Testis (tissue), 2 donors: ENCODE measurements at regions not wholly inside any gene's neighbourhood (a gene's known extent, or its start where the extent isn't known, plus 50 kb on each side); places are given as distances from the start of the nearest gene placed in this dataset.

Experiments used
- DNase-seq: peaks from one replicate; pipeline ENCODE4 v3.0.0-alpha.2; 2019
- H3K27ac ChIP-seq, 2 donors: fragments of 200-600 bp; sonication (generic); one replicate each; pipeline ENCODE4 v1.5.1; 2019
- H3K27me3 ChIP-seq: fragments of 200-600 bp; sonication (generic); one replicate; pipeline ENCODE4 v1.5.1; 2019
- H3K36me3 ChIP-seq: fragments of 200-600 bp; sonication (generic); one replicate; pipeline ENCODE4 v1.5.1; 2017; ENCODE audit warnings: low read depth; ENCODE audit errors: missing control alignments
- H3K4me1 ChIP-seq: fragments of 200-600 bp; sonication (generic); one replicate; pipeline ENCODE4 v1.5.1; 2019
- H3K4me3 ChIP-seq, 2 donors: fragments of 200-600 bp; sonication (generic); one replicate each; pipeline ENCODE4 v1.5.1; 2017 to 2019
- H3K9me3 ChIP-seq: fragments of 200-600 bp; sonication (generic); one replicate; pipeline ENCODE4 v1.5.1; 2017
- POLR2A ChIP-seq: fragments of 450-650 bp; IDR thresholded peaks from one replicate; pipeline ENCODE4 v1.6.1; 2017; ENCODE audit warnings: antibody characterized with exemption, mild to moderate bottlenecking, moderate library complexity
- WGBS, 2 donors: methylation state at CpG; one replicate each; pipeline ENCODE4 v1.1.5; 2018; 5-methylcytosine and 5-hydroxymethylcytosine counted together
- intact Hi-C: fragments of 100-400 bp; cut with DNase I; formaldehyde crosslinking; loops from one replicate; pipeline ENCODE4 v1.15.1; 2023; ENCODE audit warnings: low total_unique reads
- TF ChIP-seq, protein P1 (sequence below), 3 experiments: fragments of 450-650 bp in 2 of 3; fragments of 200-600 bp in 1 of 3; sonication (generic) in 1 of 3; IDR thresholded peaks; one replicate each; pipeline ENCODE4 v1.5.1; 2016 to 2019; ENCODE audit warnings: antibody characterized with exemption in 3 of 3, mild to moderate bottlenecking in 2 of 3, moderate library complexity in 1 of 3

DNA sequence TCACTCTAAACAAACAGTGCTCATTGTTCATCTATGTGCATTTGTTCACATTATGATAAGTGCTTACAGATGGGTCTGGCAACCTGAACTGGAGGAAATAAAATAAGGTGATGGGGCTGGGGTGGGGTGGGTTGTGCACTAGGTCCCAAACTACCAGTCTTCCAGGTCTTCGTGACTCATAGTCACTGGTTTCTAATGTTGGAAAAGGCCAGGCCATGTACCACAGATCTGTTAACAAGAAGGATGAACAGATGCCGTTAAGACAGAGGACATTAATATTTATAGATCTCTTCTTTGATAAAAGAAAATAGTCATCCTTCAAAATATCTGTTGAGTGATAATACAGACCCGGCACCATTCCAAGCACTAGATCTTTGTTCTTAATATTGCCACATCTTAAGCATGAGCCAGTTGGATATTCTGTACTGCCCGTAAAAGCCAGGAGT is 71.4 kb upstream of the STARD4 start:
- TF ChIP-seq, protein P1, sequence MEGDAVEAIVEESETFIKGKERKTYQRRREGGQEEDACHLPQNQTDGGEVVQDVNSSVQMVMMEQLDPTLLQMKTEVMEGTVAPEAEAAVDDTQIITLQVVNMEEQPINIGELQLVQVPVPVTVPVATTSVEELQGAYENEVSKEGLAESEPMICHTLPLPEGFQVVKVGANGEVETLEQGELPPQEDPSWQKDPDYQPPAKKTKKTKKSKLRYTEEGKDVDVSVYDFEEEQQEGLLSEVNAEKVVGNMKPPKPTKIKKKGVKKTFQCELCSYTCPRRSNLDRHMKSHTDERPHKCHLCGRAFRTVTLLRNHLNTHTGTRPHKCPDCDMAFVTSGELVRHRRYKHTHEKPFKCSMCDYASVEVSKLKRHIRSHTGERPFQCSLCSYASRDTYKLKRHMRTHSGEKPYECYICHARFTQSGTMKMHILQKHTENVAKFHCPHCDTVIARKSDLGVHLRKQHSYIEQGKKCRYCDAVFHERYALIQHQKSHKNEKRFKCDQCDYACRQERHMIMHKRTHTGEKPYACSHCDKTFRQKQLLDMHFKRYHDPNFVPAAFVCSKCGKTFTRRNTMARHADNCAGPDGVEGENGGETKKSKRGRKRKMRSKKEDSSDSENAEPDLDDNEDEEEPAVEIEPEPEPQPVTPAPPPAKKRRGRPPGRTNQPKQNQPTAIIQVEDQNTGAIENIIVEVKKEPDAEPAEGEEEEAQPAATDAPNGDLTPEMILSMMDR (IDR thresholded peaks at IDR 0.05), result no peak
- H3K27me3 ChIP-seq, result no peaks in the 10 kb centered on the region
- H3K27ac ChIP-seq, result no peak overlapping the region
- DNase-seq, result no peak
- H3K4me1 ChIP-seq, result no peaks in the 10 kb centered on the region
- intact Hi-C loops, result no loop called here
- H3K36me3 ChIP-seq, result no peaks in the 10 kb centered on the region
- H3K4me3 ChIP-seq, result no peak overlapping the region
- H3K9me3 ChIP-seq, result no peaks in the 10 kb centered on the region
- 89 to 95% methylated on average over 4 of the region's 4 CpGs for WGBS, 2 donors

GRCh38 chr5:111582993-111583601 is 70.8 kb upstream of the STARD4 start:
- Histone ChIP-seq H3K4me1 (no peaks in the 10 kb centered on the region), H3K27ac (no peak overlapping the region), H3K36me3 (no peaks in the 10 kb centered on the region), H3K9me3 (no peaks in the 10 kb centered on the region), H3K4me3 (no peak overlapping the region), H3K27me3 (no peaks in the 10 kb centered on the region)
- TF ChIP-seq, protein P1 (IDR thresholded peaks at IDR 0.05), result no peak
- TF ChIP-seq POLR2A, result no peak
- intact Hi-C loops, result no loop called here
- WGBS, 2 donors, result 68 to 79% methylated on average over 4 of the region's 4 CpGs
- DNase-seq, result no peak

- no peak overlapping the region for H3K27ac ChIP-seq
- no peak for DNase-seq
- WGBS, 2 donors, result 68 to 86% methylated on average over 1 of the region's 1 CpG
- H3K36me3 ChIP-seq, result no peaks in the 10 kb centered on the region
- no peak overlapping the region for H3K4me3 ChIP-seq
- intact Hi-C loops, result no loop called here
- TF ChIP-seq, protein P1 (IDR thresholded peaks at IDR 0.05), result no peak
- TF ChIP-seq POLR2A, result no peak
- no peaks in the 10 kb centered on the region for H3K9me3 ChIP-seq
- H3K4me1 ChIP-seq, result no peaks in the 10 kb centered on the region
- no peaks in the 10 kb centered on the region for H3K27me3 ChIP-seq
Observed at GRCh38 chr5:111582451-111582850, 70.1 kb upstream of the STARD4 start.

DNA sequence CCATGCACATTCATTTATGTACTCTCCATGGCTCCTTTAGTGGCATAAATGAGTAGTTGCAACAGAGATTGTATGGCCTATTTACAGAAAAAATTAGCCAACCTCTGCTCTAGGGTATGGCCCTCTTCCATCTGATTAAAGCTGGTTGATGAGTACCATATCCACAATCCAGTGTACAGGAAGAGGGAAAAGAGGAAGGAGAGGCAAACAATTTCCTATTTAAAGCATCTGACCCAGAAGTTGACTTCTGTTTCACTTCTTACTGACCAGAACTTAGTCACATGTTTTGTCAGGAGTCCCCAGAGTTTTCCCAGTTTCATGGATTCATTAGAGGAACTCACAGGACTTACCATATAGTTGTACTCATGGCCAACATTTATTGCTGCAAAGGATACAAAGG is 68.6 kb upstream of the STARD4 start:
- Histone ChIP-seq H3K4me1 (no peaks in the 10 kb centered on the region), H3K27ac (no peak overlapping the region), H3K4me3 (no peak overlapping the region), H3K9me3 (no peaks in the 10 kb centered on the region), H3K27me3 (no peaks in the 10 kb centered on the region), H3K36me3 (no peaks in the 10 kb centered on the region)
- intact Hi-C loops, result no loop called here
- TF ChIP-seq POLR2A, result no peak
- TF ChIP-seq, protein P1 (IDR thresholded peaks at IDR 0.05), result no peak
- no peak for DNase-seq

DNA sequence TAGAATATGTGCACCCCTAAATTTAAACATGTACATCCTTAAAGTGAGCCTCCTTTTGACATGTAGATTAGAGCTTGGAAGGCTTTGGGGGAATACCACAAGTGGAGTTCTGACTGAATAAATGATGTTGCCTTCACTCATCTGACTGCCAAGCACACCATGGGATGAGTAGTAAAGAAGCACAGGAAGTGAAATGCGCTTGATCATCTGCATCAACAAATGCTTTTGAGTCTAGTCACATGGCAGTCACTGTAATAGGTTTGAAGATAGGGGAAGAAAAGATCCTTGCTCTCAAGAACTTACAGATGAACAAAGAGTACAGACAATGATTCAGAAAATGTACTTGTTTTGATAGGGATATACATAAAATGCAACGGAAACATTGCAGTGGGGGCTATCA is 62.0 kb upstream of the STARD4 start:
- H3K4me1 ChIP-seq, result no peaks in the 10 kb centered on the region
- TF ChIP-seq POLR2A, result no peak
- TF ChIP-seq, protein P1 (IDR thresholded peaks at IDR 0.05), result no peak
- intact Hi-C loops, result no loop called here

More for the DNA sequence above, 62.0 kb upstream of the STARD4 start:
- H3K27ac ChIP-seq, result no peak overlapping the region
- no peak overlapping the region for H3K4me3 ChIP-seq
- no peaks in the 10 kb centered on the region for H3K9me3 ChIP-seq
- H3K27me3 ChIP-seq, result no peaks in the 10 kb centered on the region
- DNase-seq, result no peak
- WGBS, 2 donors, result 80 to 87% methylated on average over 2 of the region's 2 CpGs
- H3K36me3 ChIP-seq, result no peaks in the 10 kb centered on the region
